ENCODE measurements at regions not wholly inside any gene's neighbourhood (a gene's known extent, or its start where the extent isn't known, plus 50 kb on each side); places are given as distances from the start of the nearest gene placed in this dataset.

DNA sequence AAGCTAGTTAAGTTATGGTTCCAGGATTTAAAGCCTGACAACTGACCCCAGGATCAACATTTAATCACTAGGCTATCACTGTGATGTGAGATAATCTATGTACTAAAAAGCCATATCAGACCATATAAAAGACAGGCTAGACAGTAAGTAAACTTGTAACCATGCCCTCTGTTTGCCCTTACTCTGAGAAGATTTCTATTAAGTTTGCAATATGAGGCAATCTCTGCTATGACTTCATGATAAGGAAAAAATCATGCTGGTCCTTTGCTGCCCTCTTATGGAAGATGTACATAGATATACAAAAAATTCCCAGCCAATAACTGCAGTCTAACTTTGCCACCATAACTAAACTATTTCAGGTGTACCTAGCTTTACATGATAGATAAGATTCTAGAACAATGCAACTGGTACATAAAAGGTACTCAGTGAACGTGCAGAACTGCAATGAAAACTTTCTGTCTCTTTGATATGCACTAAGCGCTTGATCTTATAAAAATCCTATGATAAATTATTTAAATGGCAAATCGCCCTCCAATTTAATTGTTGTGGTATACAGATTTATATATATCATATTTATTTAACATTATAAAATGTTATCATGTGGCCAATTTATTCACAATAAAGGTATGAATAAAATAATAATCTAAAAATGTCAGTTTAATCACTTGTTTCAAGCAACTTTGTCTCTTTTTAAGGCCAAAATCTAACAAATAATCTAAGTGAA lies 70.5 kb downstream of the FAM217A start:
- no peaks in the 10 kb centered on the region for H3K27me3 ChIP-seq
- no peak for DNase-seq
- peak overlapping the region in 1 of 4 donors; percentile 12 for H3K27ac ChIP-seq
- no peaks in the 10 kb centered on the region for H3K4me1 ChIP-seq
- H3K4me3 ChIP-seq = no peak overlapping the region
- no peaks in the 10 kb centered on the region for H3K9me3 ChIP-seq
- H3K36me3 ChIP-seq = peaks cover 0 to 7% (median 0%) of the 10 kb centered on the region in 3 donors
- TF ChIP-seq POLR2A (IDR thresholded peaks at IDR 0.05) = no peak
- peak in 5 of 6 experiments; percentile 45 to 84 (median 75) for TF ChIP-seq CTCF (IDR thresholded peaks at IDR 0.05)

DNA sequence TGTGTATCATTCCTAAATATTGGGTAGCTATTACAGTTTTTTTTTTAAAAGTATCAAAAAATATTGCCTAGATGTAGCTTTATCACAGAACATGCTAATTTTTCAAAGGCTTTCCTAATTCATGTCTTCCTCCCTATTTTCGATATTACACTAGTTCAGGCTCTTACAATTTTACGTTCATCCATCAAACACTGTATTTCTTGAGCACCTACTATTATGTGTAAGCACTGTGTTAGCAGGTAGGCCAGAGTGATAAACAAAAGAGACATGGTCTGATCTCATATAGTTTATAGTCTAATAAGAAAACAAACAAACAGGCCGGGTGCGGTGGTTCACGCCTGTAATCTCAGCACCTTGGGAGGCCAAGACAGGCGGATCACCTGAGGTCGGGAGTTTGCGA lies 69.5 kb downstream of the FAM217A start:
- Histone ChIP-seq H3K4me1 (no peaks in the 10 kb centered on the region), H3K27me3 (no peaks in the 10 kb centered on the region), H3K4me3 (no peak overlapping the region), H3K27ac (no peak overlapping the region), H3K9me3 (no peaks in the 10 kb centered on the region), H3K36me3 (no peaks in the 10 kb centered on the region)
- no peak for TF ChIP-seq POLR2A (IDR thresholded peaks at IDR 0.05)
- DNase-seq = no peak

DNA sequence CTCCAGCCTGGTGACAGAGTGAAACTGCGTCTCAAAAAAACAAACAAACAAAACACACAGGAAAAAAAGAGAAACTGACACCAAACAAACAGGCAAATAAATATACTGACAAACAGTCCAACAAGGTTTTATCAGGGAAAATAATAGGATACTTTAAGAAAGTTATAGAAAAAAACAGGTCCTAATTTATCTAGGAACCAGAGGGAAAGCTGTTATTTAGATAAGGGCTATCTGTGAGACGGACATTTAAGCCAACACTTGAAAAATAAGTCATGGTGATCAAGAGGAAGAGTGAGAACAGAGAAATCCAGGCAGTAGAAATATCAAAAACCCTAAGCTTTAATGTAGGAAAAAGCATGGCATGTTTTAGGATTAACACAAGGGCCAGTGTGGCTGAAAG lies 68.9 kb downstream of the FAM217A start:
- H3K36me3 ChIP-seq = no peaks in the 10 kb centered on the region
- H3K9me3 ChIP-seq = no peaks in the 10 kb centered on the region
- no peak overlapping the region for H3K4me3 ChIP-seq
- no peak overlapping the region for H3K27ac ChIP-seq
- no peak for TF ChIP-seq POLR2A (IDR thresholded peaks at IDR 0.05)
- no peaks in the 10 kb centered on the region for H3K4me1 ChIP-seq
- H3K27me3 ChIP-seq = no peaks in the 10 kb centered on the region
- no peak for DNase-seq

- TF ChIP-seq POLR2A (IDR thresholded peaks at IDR 0.05) = no peak
- TF ChIP-seq CTCF (IDR thresholded peaks at IDR 0.05) = no peak
- no peaks in the 10 kb centered on the region for H3K36me3 ChIP-seq
- no peaks in the 10 kb centered on the region for H3K4me1 ChIP-seq
- no peak for DNase-seq
- no peak overlapping the region for H3K4me3 ChIP-seq
- H3K9me3 ChIP-seq = no peaks in the 10 kb centered on the region
- H3K27ac ChIP-seq = no peak overlapping the region
- no peaks in the 10 kb centered on the region for H3K27me3 ChIP-seq
These were observed 68.2 kb downstream of the FAM217A start for GRCh38 chr6:4010689-4011090.

- Histone ChIP-seq H3K27me3 (no peaks in the 10 kb centered on the region), H3K4me3 (no peak overlapping the region), H3K36me3 (no peaks in the 10 kb centered on the region), H3K4me1 (peaks cover 0 to 14% (median 3%) of the 10 kb centered on the region in 4 donors), H3K27ac (no peak overlapping the region), H3K9me3 (no peaks in the 10 kb centered on the region)
- no peak for TF ChIP-seq POLR2A (IDR thresholded peaks at IDR 0.05)
- no peak for TF ChIP-seq CTCF (IDR thresholded peaks at IDR 0.05)
- no peak for DNase-seq
These were observed 66.1 kb downstream of the FAM217A start for GRCh38 chr6:4012826-4013225.

- no peak for TF ChIP-seq CTCF (IDR thresholded peaks at IDR 0.05)
- TF ChIP-seq POLR2A (IDR thresholded peaks at IDR 0.05) = no peak
- peak overlapping the region; percentile 88 to 99 (median 97) for H3K27ac ChIP-seq
- no peak for DNase-seq
- H3K4me1 ChIP-seq = peaks cover 0 to 32% (median 5%) of the 10 kb centered on the region in 4 donors
- peak overlapping the region; percentile 67 to 85 (median 76) for H3K4me3 ChIP-seq
- no peaks in the 10 kb centered on the region for H3K9me3 ChIP-seq
- no peaks in the 10 kb centered on the region for H3K36me3 ChIP-seq
- no peaks in the 10 kb centered on the region for H3K27me3 ChIP-seq
These were observed 61.7 kb downstream of the FAM217A start for GRCh38 chr6:4017058-4017739.
